Stimulated activated CD4-positive, alpha-beta T cell treated with anti-CD3 and anti-CD28 coated beads, Interleukin-1b, Interleukin-23, amount 100 ng/mL, for 4 hours (primary cell): ENCODE measurements at regions not wholly inside any gene's neighbourhood (a gene's known extent, or its start where the extent isn't known, plus 50 kb on each side); places are given as distances from the start of the nearest gene placed in this dataset.

Source experiments
- DNase-seq, 2 donors: peaks; one replicate each; pipeline ENCODE4 v3.0.0-alpha.2; 2020; ENCODE audit warnings: low read depth in 2 of 2

- no peak for DNase-seq
Measured at GRCh38 chrX:65034292-65034667, 58.0 kb upstream of the ZC4H2 start.
